GM23338 (cell line): ENCODE measurements at regions not wholly inside any gene's neighbourhood (a gene's known extent, or its start where the extent isn't known, plus 50 kb on each side); places are given as distances from the start of the nearest gene placed in this dataset.

Source experiments
- ATAC-seq: fragments of 200-7000 bp; cut with Tn5 transposase; 3 replicates; pipeline ENCODE4 v1.9.1; 2020
- DNase-seq: peaks from one replicate; pipeline ENCODE4 v3.0.0-alpha.2; 2015; ENCODE audit warnings: low spot score
- H2AFZ ChIP-seq: fragments of 200-600 bp; sonication (generic); 2 replicates; pipeline ENCODE4 v1.8.0; 2016; ENCODE audit warnings: antibody characterized with exemption, mild to moderate bottlenecking, moderate library complexity
- H3F3A ChIP-seq: fragments of 200-600 bp; sonication (generic); replicated peaks from 2 replicates; pipeline ENCODE4 v1.8.0; 2017; ENCODE audit warnings: antibody characterized with exemption, mixed run types, low read depth
- H3K27ac ChIP-seq: fragments of 200-600 bp; sonication (generic); 2 replicates; pipeline ENCODE4 v1.6.1; 2016; ENCODE audit warnings: low read depth
- H3K27me3 ChIP-seq: fragments of 200-600 bp; sonication (generic); 2 replicates; pipeline ENCODE4 v1.8.0; 2016; ENCODE audit warnings: mild to moderate bottlenecking, mixed run types, moderate library complexity; ENCODE audit not compliant: insufficient read depth
- H3K36me3 ChIP-seq: fragments of 200-600 bp; sonication (generic); 2 replicates; pipeline ENCODE4 v1.8.0; 2016; ENCODE audit warnings: mild to moderate bottlenecking; ENCODE audit not compliant: insufficient read depth
- H3K4me1 ChIP-seq: fragments of 200-600 bp; sonication (generic); 2 replicates; pipeline ENCODE4 v1.8.0; 2016; ENCODE audit warnings: mild to moderate bottlenecking, moderate library complexity; ENCODE audit not compliant: insufficient read depth
- H3K4me2 ChIP-seq: fragments of 200-600 bp; sonication (generic); 2 replicates; pipeline ENCODE4 v1.7.1; 2017; ENCODE audit warnings: mixed run types
- H3K4me3 ChIP-seq: fragments of 200-600 bp; sonication (generic); 2 replicates; pipeline ENCODE4 v1.6.1; 2016; ENCODE audit warnings: mixed run types
- H3K79me2 ChIP-seq: fragments of 200-600 bp; sonication (generic); replicated peaks from 2 replicates; pipeline ENCODE4 v1.8.0; 2017; ENCODE audit warnings: mild to moderate bottlenecking; ENCODE audit not compliant: insufficient read depth
- H3K9me2 ChIP-seq: fragments of 200-600 bp; sonication (generic); 2 replicates; pipeline ENCODE4 v1.8.0; 2017; ENCODE audit not compliant: insufficient read depth
- H4K20me1 ChIP-seq: fragments of 200-600 bp; sonication (generic); replicated peaks from 2 replicates; pipeline ENCODE4 v1.8.0; 2017; ENCODE audit warnings: mild to moderate bottlenecking; ENCODE audit not compliant: insufficient read depth
- H3K27ac Mint-ChIP-seq: 2 replicates; pipeline ENCODE4 v1.8.0; 2020; ENCODE audit warnings: inconsistent platforms, mild to moderate bottlenecking, moderate library complexity, mixed read lengths
- H3K27me3 Mint-ChIP-seq: 3 replicates; pipeline ENCODE4 v1.8.0; 2022; ENCODE audit warnings: low read depth, mild to moderate bottlenecking, moderate library complexity, mixed read lengths, inconsistent platforms; ENCODE audit not compliant: insufficient read depth, poor library complexity
- H3K36me3 Mint-ChIP-seq: 3 replicates; pipeline ENCODE4 v1.8.0; 2021; ENCODE audit warnings: low read depth, mild to moderate bottlenecking, inconsistent platforms, moderate library complexity, mixed read lengths
- H3K4me1 Mint-ChIP-seq: 3 replicates; pipeline ENCODE4 v1.8.0; 2020; ENCODE audit warnings: mild to moderate bottlenecking, inconsistent platforms, mixed read lengths
- H3K4me3 Mint-ChIP-seq: 3 replicates; pipeline ENCODE4 v1.8.0; 2021; ENCODE audit warnings: moderate library complexity, mild to moderate bottlenecking, inconsistent platforms, mixed read lengths
- H3K9me3 Mint-ChIP-seq: 3 replicates; pipeline ENCODE4 v1.8.0; 2020; ENCODE audit warnings: moderate library complexity, mild to moderate bottlenecking, inconsistent platforms, mixed read lengths
- CREB1 ChIP-seq: fragments of 250-450 bp; sonication (Bioruptor Pico); IDR thresholded peaks from 2 replicates; pipeline ENCODE4 v1.5.0; 2020; ENCODE audit warnings: low read depth, mild to moderate bottlenecking, moderate library complexity
- EZH2 ChIP-seq: fragments of 200-600 bp; sonication (generic); IDR thresholded peaks from one replicate; pipeline ENCODE4 v1.8.0; 2017; ENCODE audit warnings: antibody characterized with exemption, mild to moderate bottlenecking, low read depth; ENCODE audit not compliant: unreplicated experiment
- EZH2phosphoT487 ChIP-seq: fragments of 200-600 bp; sonication (generic); IDR thresholded peaks from one replicate; pipeline ENCODE4 v1.8.1; 2018; ENCODE audit warnings: antibody characterized with exemption; ENCODE audit not compliant: unreplicated experiment
- JUNB ChIP-seq: IDR thresholded peaks from one replicate; pipeline ENCODE4 v1.6.1; 2016; ENCODE audit warnings: antibody characterized with exemption; ENCODE audit not compliant: unreplicated experiment
- POLR2AphosphoS5 ChIP-seq: IDR thresholded peaks from 2 replicates; pipeline ENCODE4 v1.6.1; 2016; ENCODE audit warnings: antibody characterized with exemption, low read depth
- ZNF114 ChIP-seq: fragments of 250-450 bp; sonication (Bioruptor Pico); IDR thresholded peaks from 2 replicates; pipeline ENCODE4 v1.5.0; 2020; ENCODE audit warnings: mild to moderate bottlenecking, moderate library complexity
- TF ChIP-seq, protein P1 (sequence below): IDR thresholded peaks from 2 replicates; pipeline ENCODE4 v1.6.1; 2016; ENCODE audit warnings: antibody characterized with exemption
- TF ChIP-seq, protein P2 (sequence below): IDR thresholded peaks from one replicate; pipeline ENCODE4 v1.6.1; 2018; ENCODE audit warnings: antibody characterized with exemption; ENCODE audit not compliant: unreplicated experiment
- TF ChIP-seq, protein P3 (sequence below), 2 experiments: fragments of 200-600 bp in 1 of 2; sonication (generic) in 1 of 2; conservative IDR thresholded peaks; 2 replicates each; pipeline versions ENCODE4 v1.5.1 to v1.6.1; 2016 to 2017; ENCODE audit warnings: antibody characterized with exemption in 2 of 2, low read depth in 2 of 2, mild to moderate bottlenecking in 2 of 2, moderate library complexity in 1 of 2

GRCh38 chr12:130098301-130099005, 63.8 kb upstream of the FZD10 start (continued):
- TF ChIP-seq, protein P1, sequence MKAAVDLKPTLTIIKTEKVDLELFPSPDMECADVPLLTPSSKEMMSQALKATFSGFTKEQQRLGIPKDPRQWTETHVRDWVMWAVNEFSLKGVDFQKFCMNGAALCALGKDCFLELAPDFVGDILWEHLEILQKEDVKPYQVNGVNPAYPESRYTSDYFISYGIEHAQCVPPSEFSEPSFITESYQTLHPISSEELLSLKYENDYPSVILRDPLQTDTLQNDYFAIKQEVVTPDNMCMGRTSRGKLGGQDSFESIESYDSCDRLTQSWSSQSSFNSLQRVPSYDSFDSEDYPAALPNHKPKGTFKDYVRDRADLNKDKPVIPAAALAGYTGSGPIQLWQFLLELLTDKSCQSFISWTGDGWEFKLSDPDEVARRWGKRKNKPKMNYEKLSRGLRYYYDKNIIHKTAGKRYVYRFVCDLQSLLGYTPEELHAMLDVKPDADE = no peak
- TF ChIP-seq ZNF114 (CRISPR knock-in tag) (no peak), CREB1 (CRISPR knock-in tag) (no peak), EZH2 (no peak), JUNB (no peak)

- Histone ChIP-seq H3K36me3 (no peaks in the 10 kb centered on the region), H4K20me1 (no peaks in the 10 kb centered on the region), H3K4me1 (no peaks in the 10 kb centered on the region; the same call in 1 of the 2 replicates), H3K4me3 (no peak overlapping the region), H3K27me3 (no peaks in the 10 kb centered on the region), H3K9me2 (no peaks in the 10 kb centered on the region), H3F3A (no peaks in the 10 kb centered on the region), H3K79me2 (no peaks in the 10 kb centered on the region), H3K27ac (no peak overlapping the region), H3K4me2 (no peak overlapping the region), H2AFZ (no peak overlapping the region)
- TF ChIP-seq EZH2 = no peak
- TF ChIP-seq POLR2AphosphoS5 = no peak
- Mint-ChIP-seq H3K27ac (no peak overlapping the region), H3K27me3 (peaks cover 4% of the 10 kb centered on the region), H3K4me1 (no peaks in the 10 kb centered on the region), H3K36me3 (peaks cover 42% of the 10 kb centered on the region), H3K4me3 (no peak overlapping the region), H3K9me3 (peaks cover 100% of the 10 kb centered on the region)
- DNase-seq (no peak), ATAC-seq (no peak)
These were observed 61.5 kb upstream of the FZD10 start for GRCh38 chr12:130100634-130101362.

- Histone ChIP-seq H3K9me2 (no peaks in the 10 kb centered on the region), H3K36me3 (no peaks in the 10 kb centered on the region), H4K20me1 (no peaks in the 10 kb centered on the region), H3K27ac (no peak overlapping the region), H3F3A (no peaks in the 10 kb centered on the region), H3K4me1 (no peaks in the 10 kb centered on the region; the same call in 1 of the 2 replicates), H3K4me2 (no peak overlapping the region), H3K4me3 (no peak overlapping the region), H2AFZ (no peak overlapping the region), H3K27me3 (no peaks in the 10 kb centered on the region), H3K79me2 (no peaks in the 10 kb centered on the region)
- Mint-ChIP-seq H3K9me3 (peaks cover 100% of the 10 kb centered on the region), H3K27me3 (peaks cover 4% of the 10 kb centered on the region), H3K4me3 (no peak overlapping the region), H3K27ac (no peak overlapping the region), H3K4me1 (no peaks in the 10 kb centered on the region), H3K36me3 (peaks cover 43% of the 10 kb centered on the region)
- DNase-seq (no peak), ATAC-seq (no peak)
- TF ChIP-seq CREB1 (CRISPR knock-in tag) (no peak), EZH2phosphoT487 (no peak), EZH2 (no peak)
- TF ChIP-seq, protein P2, sequence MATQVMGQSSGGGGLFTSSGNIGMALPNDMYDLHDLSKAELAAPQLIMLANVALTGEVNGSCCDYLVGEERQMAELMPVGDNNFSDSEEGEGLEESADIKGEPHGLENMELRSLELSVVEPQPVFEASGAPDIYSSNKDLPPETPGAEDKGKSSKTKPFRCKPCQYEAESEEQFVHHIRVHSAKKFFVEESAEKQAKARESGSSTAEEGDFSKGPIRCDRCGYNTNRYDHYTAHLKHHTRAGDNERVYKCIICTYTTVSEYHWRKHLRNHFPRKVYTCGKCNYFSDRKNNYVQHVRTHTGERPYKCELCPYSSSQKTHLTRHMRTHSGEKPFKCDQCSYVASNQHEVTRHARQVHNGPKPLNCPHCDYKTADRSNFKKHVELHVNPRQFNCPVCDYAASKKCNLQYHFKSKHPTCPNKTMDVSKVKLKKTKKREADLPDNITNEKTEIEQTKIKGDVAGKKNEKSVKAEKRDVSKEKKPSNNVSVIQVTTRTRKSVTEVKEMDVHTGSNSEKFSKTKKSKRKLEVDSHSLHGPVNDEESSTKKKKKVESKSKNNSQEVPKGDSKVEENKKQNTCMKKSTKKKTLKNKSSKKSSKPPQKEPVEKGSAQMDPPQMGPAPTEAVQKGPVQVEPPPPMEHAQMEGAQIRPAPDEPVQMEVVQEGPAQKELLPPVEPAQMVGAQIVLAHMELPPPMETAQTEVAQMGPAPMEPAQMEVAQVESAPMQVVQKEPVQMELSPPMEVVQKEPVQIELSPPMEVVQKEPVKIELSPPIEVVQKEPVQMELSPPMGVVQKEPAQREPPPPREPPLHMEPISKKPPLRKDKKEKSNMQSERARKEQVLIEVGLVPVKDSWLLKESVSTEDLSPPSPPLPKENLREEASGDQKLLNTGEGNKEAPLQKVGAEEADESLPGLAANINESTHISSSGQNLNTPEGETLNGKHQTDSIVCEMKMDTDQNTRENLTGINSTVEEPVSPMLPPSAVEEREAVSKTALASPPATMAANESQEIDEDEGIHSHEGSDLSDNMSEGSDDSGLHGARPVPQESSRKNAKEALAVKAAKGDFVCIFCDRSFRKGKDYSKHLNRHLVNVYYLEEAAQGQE = no peak
- TF ChIP-seq, protein P3, sequence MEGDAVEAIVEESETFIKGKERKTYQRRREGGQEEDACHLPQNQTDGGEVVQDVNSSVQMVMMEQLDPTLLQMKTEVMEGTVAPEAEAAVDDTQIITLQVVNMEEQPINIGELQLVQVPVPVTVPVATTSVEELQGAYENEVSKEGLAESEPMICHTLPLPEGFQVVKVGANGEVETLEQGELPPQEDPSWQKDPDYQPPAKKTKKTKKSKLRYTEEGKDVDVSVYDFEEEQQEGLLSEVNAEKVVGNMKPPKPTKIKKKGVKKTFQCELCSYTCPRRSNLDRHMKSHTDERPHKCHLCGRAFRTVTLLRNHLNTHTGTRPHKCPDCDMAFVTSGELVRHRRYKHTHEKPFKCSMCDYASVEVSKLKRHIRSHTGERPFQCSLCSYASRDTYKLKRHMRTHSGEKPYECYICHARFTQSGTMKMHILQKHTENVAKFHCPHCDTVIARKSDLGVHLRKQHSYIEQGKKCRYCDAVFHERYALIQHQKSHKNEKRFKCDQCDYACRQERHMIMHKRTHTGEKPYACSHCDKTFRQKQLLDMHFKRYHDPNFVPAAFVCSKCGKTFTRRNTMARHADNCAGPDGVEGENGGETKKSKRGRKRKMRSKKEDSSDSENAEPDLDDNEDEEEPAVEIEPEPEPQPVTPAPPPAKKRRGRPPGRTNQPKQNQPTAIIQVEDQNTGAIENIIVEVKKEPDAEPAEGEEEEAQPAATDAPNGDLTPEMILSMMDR (conservative IDR thresholded peaks at IDR 0.05; ENCODE audit: low read depth in 2 of 2) = no peak
These were observed 60.9 kb upstream of the FZD10 start for GRCh38 chr12:130101370-130101769.
